OCI-LY3 (cell line): ENCODE measurements at regions not wholly inside any gene's neighbourhood (a gene's known extent, or its start where the extent isn't known, plus 50 kb on each side); places are given as distances from the start of the nearest gene placed in this dataset.
"Not testable (repeated sequence)": the region's sequence is repeated elsewhere in the genome, so short reads cannot be mapped to it uniquely, and the experiment has no call there.

Source experiments
- H2AFZ ChIP-seq: fragments of 200-600, 300-600 bp; shearing (Covaris generic); 2 replicates; pipeline ENCODE4 v1.6.0; 2014; ENCODE audit warnings: antibody characterized with exemption, low read depth, low read length
- H3K27ac ChIP-seq: fragments of 200-600, 300-600 bp; sonication (generic); 2 replicates; pipeline ENCODE4 v1.5.1; 2014; ENCODE audit warnings: mild to moderate bottlenecking, low read length, moderate library complexity, mixed read lengths
- H3K27me3 ChIP-seq: fragments of 200-600, 300-600 bp; sonication (generic); 2 replicates; pipeline ENCODE4 v1.6.1; 2014; ENCODE audit warnings: low read depth, low read length, mixed read lengths
- H3K36me3 ChIP-seq: fragments of 200-600, 300-600 bp; sonication (generic); replicated peaks from 2 replicates; pipeline ENCODE3; 2014; ENCODE audit warnings: low read depth, low read length, mixed read lengths
- H3K4me1 ChIP-seq: fragments of 300-600, 200-600 bp; sonication (generic); 2 replicates; pipeline ENCODE4 v1.6.1; 2014; ENCODE audit warnings: low read length, mixed read lengths
- H3K4me2 ChIP-seq: fragments of 200-600, 300-600 bp; sonication (generic); 2 replicates; pipeline ENCODE4 v1.6.1; 2014; ENCODE audit warnings: low read length, mixed read lengths
- H3K4me3 ChIP-seq: fragments of 300-600, 200-600 bp; sonication (generic); 2 replicates; pipeline ENCODE4 v1.5.1; 2014; ENCODE audit warnings: antibody characterized with exemption, mild to moderate bottlenecking, low read length, moderate library complexity
- H3K79me2 ChIP-seq: fragments of 300-600, 200-600 bp; shearing (Covaris generic); 2 replicates; pipeline ENCODE4 v1.6.1; 2014; ENCODE audit warnings: mild to moderate bottlenecking, low read length, mixed read lengths
- H3K9ac ChIP-seq: fragments of 300-600, 200-600 bp; shearing (Covaris generic); 2 replicates; pipeline ENCODE4 v1.6.0; 2014; ENCODE audit warnings: mild to moderate bottlenecking, low read length, moderate library complexity
- H3K9me3 ChIP-seq: fragments of 200-600, 300-600 bp; shearing (Covaris generic); 2 replicates; pipeline ENCODE4 v1.6.1; 2014; ENCODE audit warnings: low read length, mixed read lengths; ENCODE audit not compliant: insufficient read depth
- H4K20me1 ChIP-seq: fragments of 200-600, 300-600 bp; sonication (generic); 2 replicates; pipeline ENCODE4 v1.6.1; 2016; ENCODE audit warnings: low read length, mixed read lengths; ENCODE audit not compliant: insufficient read depth
- EZH2phosphoT487 ChIP-seq: fragments of 200-600 bp; shearing (Covaris generic); IDR thresholded peaks from 2 replicates; pipeline ENCODE4 v1.6.1; 2018; ENCODE audit warnings: antibody characterized with exemption, mixed run types, low read depth
- TF ChIP-seq, protein P1 (sequence below): fragments of 200-600, 300-600 bp; sonication (generic); IDR thresholded peaks from 2 replicates; pipeline ENCODE4 v1.5.1; 2014; ENCODE audit warnings: antibody characterized with exemption, low read length, low read depth

GRCh38 chr9:21616082-21616778 is 134.1 kb upstream of the IFNE start:
- Histone ChIP-seq H3K79me2 (no peaks in the 10 kb centered on the region), H2AFZ (no peak overlapping the region), H4K20me1 (no peaks in the 10 kb centered on the region), H3K4me1 (no peaks in the 10 kb centered on the region), H3K9me3 (no peaks in the 10 kb centered on the region), H3K4me2 (no peak overlapping the region), H3K27me3 (peaks cover 8% of the 10 kb centered on the region; the same call in 1 of the 2 replicates), H3K36me3 (no peaks in the 10 kb centered on the region), H3K4me3 (no peak overlapping the region), H3K9ac (no peak overlapping the region), H3K27ac (no peak overlapping the region)
- TF ChIP-seq, protein P1, sequence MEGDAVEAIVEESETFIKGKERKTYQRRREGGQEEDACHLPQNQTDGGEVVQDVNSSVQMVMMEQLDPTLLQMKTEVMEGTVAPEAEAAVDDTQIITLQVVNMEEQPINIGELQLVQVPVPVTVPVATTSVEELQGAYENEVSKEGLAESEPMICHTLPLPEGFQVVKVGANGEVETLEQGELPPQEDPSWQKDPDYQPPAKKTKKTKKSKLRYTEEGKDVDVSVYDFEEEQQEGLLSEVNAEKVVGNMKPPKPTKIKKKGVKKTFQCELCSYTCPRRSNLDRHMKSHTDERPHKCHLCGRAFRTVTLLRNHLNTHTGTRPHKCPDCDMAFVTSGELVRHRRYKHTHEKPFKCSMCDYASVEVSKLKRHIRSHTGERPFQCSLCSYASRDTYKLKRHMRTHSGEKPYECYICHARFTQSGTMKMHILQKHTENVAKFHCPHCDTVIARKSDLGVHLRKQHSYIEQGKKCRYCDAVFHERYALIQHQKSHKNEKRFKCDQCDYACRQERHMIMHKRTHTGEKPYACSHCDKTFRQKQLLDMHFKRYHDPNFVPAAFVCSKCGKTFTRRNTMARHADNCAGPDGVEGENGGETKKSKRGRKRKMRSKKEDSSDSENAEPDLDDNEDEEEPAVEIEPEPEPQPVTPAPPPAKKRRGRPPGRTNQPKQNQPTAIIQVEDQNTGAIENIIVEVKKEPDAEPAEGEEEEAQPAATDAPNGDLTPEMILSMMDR = no peak
- TF ChIP-seq EZH2phosphoT487 = no peak

- TF ChIP-seq, protein P1 = no peak
Measured at GRCh38 chr9:21624675-21625644, 142.8 kb upstream of the IFNE start.

DNA sequence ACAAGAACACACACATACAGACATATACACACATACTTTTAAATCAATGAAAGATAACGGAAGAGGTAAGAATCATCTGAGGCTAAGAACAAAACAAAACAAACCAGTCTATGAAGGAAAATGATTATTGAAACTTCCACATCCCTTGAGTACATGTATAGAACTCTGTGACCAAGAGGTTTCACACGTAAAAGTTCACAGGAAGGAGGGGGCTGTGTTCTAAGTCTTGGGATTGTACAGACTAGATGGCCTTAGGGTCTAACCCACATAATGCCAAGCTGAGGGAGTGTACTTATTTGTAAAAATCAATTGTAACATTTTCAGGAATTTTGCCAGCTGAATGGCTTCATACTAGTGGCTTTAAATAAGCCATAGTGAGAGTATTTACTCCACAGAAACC is 144.4 kb upstream of the IFNE start:
- Histone ChIP-seq H3K4me1 (no peaks in the 10 kb centered on the region), H3K9ac (no peak overlapping the region), H3K79me2 (no peaks in the 10 kb centered on the region), H3K4me2 (no peak overlapping the region), H4K20me1 (no peaks in the 10 kb centered on the region), H3K36me3 (no peaks in the 10 kb centered on the region), H3K27ac (no peak overlapping the region), H2AFZ (no peak overlapping the region), H3K27me3 (0 out of 2 replicates have a peak, but pooled peaks cover 4% of the 10 kb centered on the region), H3K4me3 (no peak overlapping the region), H3K9me3 (no peaks in the 10 kb centered on the region)
- TF ChIP-seq, protein P1 = no peak
- TF ChIP-seq EZH2phosphoT487 = no peak

More at GRCh38 chr9:21624675-21625644, 142.8 kb upstream of the IFNE start:
- Histone ChIP-seq H4K20me1 (no peaks in the 10 kb centered on the region), H3K9me3 (no peaks in the 10 kb centered on the region), H3K9ac (no peak overlapping the region), H3K36me3 (no peaks in the 10 kb centered on the region), H3K4me2 (no peak overlapping the region), H3K27me3 (0 out of 2 replicates have a peak, but pooled peaks cover 4% of the 10 kb centered on the region), H3K79me2 (no peaks in the 10 kb centered on the region), H2AFZ (no peak overlapping the region), H3K4me1 (no peaks in the 10 kb centered on the region), H3K27ac (no peak overlapping the region), H3K4me3 (no peak overlapping the region)

DNA sequence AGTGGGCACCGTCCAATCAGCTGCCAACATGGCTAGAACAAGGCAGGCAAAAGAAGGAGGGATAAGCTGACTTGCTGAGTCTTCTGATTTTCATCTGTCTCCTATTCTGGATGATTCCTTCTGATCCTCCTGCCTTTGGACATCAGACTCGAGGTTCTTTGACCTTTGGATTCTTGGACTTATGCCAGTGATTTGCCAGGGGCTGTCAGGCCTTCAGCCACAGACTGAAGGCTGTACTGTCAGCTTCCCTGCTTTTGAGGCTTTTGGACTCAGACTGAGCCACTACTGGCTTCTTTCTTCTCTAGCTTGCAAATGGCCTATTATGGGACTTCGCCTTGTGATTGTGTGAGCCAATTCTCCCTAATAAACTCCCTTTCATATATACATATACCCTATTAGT is 146.8 kb upstream of the IFNE start:
- H3K27ac ChIP-seq, H4K20me1 ChIP-seq, H3K4me3 ChIP-seq, H3K27me3 ChIP-seq, H2AFZ ChIP-seq, H3K9me3 ChIP-seq, H3K36me3 ChIP-seq, H3K4me2 ChIP-seq, H3K4me1 ChIP-seq, H3K9ac ChIP-seq, H3K79me2 ChIP-seq: not testable (repeated sequence)
